Caco-2 (cell line): ENCODE measurements at regions not wholly inside any gene's neighbourhood (a gene's known extent, or its start where the extent isn't known, plus 50 kb on each side); places are given as distances from the start of the nearest gene placed in this dataset.

ENCODE experiments used
- BruUV-seq: library from RNA; stranded (reverse); fragments of 400-500 nt; replicated peaks from 2 replicates; lab custom pipeline; 2021; lab: Mats Ljungman, UMichigan
- CTCF ChIA-PET: fragments of 300-600 bp; sonication (Branson Sonifier 250); formaldehyde crosslinking; loops from one replicate; lab custom pipeline; 2022; ENCODE audit warnings: antibody characterized with exemption; lab: Charles Lee
- POLR2A ChIA-PET: fragments of 300-600 bp; sonication (Branson Sonifier 250); formaldehyde crosslinking; loops from one replicate; lab custom pipeline; 2022; ENCODE audit warnings: antibody characterized with exemption; lab: Charles Lee
- DNase-seq, 2 experiments: peaks; one replicate each; pipeline versions ENCODE4 v3.0.0 to v3.0.0-alpha.2; 2020 to 2022
- H3K27me3 ChIP-seq: replicated peaks from 2 replicates; pipeline ENCODE4 v1.6.0; 2011; ENCODE audit warnings: low read length; ENCODE audit not compliant: control insufficient read depth, insufficient read depth
- H3K36me3 ChIP-seq: 2 replicates; pipeline ENCODE4 v1.5.1; 2011; ENCODE audit warnings: low read length; ENCODE audit not compliant: control insufficient read depth, insufficient read depth
- H3K4me1 ChIP-seq: fragments of 250-450 bp; sonication (Bioruptor Pico); 2 replicates; pipeline ENCODE4 v1.5.1; 2020; ENCODE audit warnings: mild to moderate bottlenecking
- H3K4me3 ChIP-seq: 2 replicates; pipeline ENCODE4 v1.5.1; 2011; ENCODE audit warnings: low read depth, mild to moderate bottlenecking, control low read depth, low read length
- H3K9me3 ChIP-seq: fragments of 250-450 bp; sonication (Bioruptor Pico); 2 replicates; pipeline ENCODE4 v1.5.1; 2020; ENCODE audit warnings: mild to moderate bottlenecking, moderate library complexity
- H3K27ac Mint-ChIP-seq: one replicate; pipeline ENCODE4 v1.8.0; 2022; ENCODE audit warnings: mixed read lengths; ENCODE audit not compliant: unreplicated experiment
- H3K27me3 Mint-ChIP-seq: one replicate; pipeline ENCODE4 v1.8.0; 2022; ENCODE audit warnings: mixed read lengths; ENCODE audit not compliant: insufficient read depth, unreplicated experiment
- H3K36me3 Mint-ChIP-seq: one replicate; pipeline ENCODE4 v1.8.0; 2022; ENCODE audit warnings: mild to moderate bottlenecking, mixed read lengths; ENCODE audit not compliant: insufficient read depth, unreplicated experiment
- H3K4me1 Mint-ChIP-seq: one replicate; pipeline ENCODE4 v1.8.0; 2022; ENCODE audit warnings: low read depth, mixed read lengths; ENCODE audit not compliant: unreplicated experiment
- H3K4me3 Mint-ChIP-seq: one replicate; pipeline ENCODE4 v1.8.0; 2022; ENCODE audit warnings: mild to moderate bottlenecking, moderate library complexity, mixed read lengths; ENCODE audit not compliant: unreplicated experiment
- H3K9me3 Mint-ChIP-seq: one replicate; pipeline ENCODE4 v1.8.0; 2022; ENCODE audit warnings: mixed read lengths; ENCODE audit not compliant: unreplicated experiment
- intact Hi-C: fragments of 100-400 bp; cut with micrococcal nuclease; formaldehyde crosslinking; loops from one replicate; pipeline ENCODE4 v1.10.0; 2022; ENCODE audit not compliant: unreplicated experiment
- TF ChIP-seq, protein P1 (sequence below), 2 experiments: fragments of 200-600 bp in 1 of 2; IDR thresholded peaks; 1 replicate in 1 of 2; 2 replicates in 1 of 2; pipeline versions ENCODE4 v1.5.1 to v1.8.0; 2011 to 2022; ENCODE audit warnings: antibody characterized with exemption in 1 of 2, control low read depth in 1 of 2, inconsistent platforms in 1 of 2, low read depth in 1 of 2, low read length in 1 of 2, mild to moderate bottlenecking in 1 of 2, moderate library complexity in 1 of 2; ENCODE audit not compliant: insufficient read depth in 1 of 2, severe bottlenecking in 1 of 2, unreplicated experiment in 1 of 2

DNA sequence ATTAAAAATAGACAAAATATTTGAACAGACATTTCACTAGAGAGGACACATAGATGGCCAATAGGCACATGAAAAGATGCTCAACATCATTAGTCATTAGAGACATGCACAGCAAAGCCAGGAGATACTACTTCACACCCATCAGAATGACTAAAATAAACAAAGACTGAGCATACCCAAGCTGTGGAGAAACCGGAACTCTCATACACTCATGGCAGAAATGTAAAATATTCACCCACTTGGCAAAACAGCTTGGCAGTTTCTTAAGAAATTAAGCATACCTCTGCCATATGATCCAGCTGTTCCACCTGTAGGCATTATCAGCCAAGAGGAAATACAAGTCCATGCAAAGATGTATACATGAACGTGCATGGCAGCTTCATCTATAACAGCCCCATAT, 213.4 kb downstream of the TSHZ3 start:
- intact Hi-C loops = no loop called here
- Histone ChIP-seq H3K4me1 (no peaks in the 10 kb centered on the region), H3K36me3 (no peaks in the 10 kb centered on the region), H3K27me3 (no peaks in the 10 kb centered on the region), H3K4me3 (no peak overlapping the region), H3K9me3 (no peaks in the 10 kb centered on the region)
- Mint-ChIP-seq H3K36me3 (no peaks in the 10 kb centered on the region), H3K4me3 (no peak overlapping the region), H3K27ac (no peak overlapping the region), H3K9me3 (no peaks in the 10 kb centered on the region), H3K4me1 (no peaks in the 10 kb centered on the region), H3K27me3 (peaks cover 5% of the 10 kb centered on the region)
- CTCF ChIA-PET = no interaction called here
- POLR2A ChIA-PET = no interaction called here
- TF ChIP-seq, protein P1, sequence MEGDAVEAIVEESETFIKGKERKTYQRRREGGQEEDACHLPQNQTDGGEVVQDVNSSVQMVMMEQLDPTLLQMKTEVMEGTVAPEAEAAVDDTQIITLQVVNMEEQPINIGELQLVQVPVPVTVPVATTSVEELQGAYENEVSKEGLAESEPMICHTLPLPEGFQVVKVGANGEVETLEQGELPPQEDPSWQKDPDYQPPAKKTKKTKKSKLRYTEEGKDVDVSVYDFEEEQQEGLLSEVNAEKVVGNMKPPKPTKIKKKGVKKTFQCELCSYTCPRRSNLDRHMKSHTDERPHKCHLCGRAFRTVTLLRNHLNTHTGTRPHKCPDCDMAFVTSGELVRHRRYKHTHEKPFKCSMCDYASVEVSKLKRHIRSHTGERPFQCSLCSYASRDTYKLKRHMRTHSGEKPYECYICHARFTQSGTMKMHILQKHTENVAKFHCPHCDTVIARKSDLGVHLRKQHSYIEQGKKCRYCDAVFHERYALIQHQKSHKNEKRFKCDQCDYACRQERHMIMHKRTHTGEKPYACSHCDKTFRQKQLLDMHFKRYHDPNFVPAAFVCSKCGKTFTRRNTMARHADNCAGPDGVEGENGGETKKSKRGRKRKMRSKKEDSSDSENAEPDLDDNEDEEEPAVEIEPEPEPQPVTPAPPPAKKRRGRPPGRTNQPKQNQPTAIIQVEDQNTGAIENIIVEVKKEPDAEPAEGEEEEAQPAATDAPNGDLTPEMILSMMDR (IDR thresholded peaks at IDR 0.05; ENCODE audit: insufficient read depth in 1 of 2, low read depth in 1 of 2, low read length in 1 of 2, severe bottlenecking in 1 of 2, unreplicated experiment in 1 of 2) = no peak
- BruUV-seq = no TSS peak
- no peak for DNase-seq

DNA sequence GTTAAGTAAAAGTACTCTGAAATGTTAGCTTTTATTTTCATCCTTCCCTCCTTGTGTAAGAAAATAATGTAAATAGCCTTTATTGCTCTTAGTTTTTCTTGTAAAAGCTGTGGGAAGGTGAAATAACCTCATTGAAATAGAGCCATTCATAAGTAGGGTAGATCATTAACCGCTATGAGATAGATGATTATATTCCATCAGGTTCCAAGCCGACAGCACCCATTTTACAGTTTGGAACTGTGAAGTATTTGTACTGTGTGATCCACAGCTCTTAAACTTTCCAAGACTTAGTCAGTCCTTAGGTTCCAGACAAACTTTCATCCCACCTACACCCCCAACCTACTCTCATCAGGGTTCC, 216.5 kb downstream of the TSHZ3 start:
- Histone ChIP-seq H3K36me3 (no peaks in the 10 kb centered on the region), H3K4me3 (no peak overlapping the region), H3K9me3 (no peaks in the 10 kb centered on the region), H3K27me3 (no peaks in the 10 kb centered on the region), H3K4me1 (no peaks in the 10 kb centered on the region)
- no peak overlapping the region for H3K4me3 Mint-ChIP-seq
- H3K36me3 Mint-ChIP-seq = no peaks in the 10 kb centered on the region
- no peaks in the 10 kb centered on the region for H3K4me1 Mint-ChIP-seq
- TF ChIP-seq, protein P1 (IDR thresholded peaks at IDR 0.05; ENCODE audit: insufficient read depth in 1 of 2, low read depth in 1 of 2, low read length in 1 of 2, severe bottlenecking in 1 of 2, unreplicated experiment in 1 of 2) = no peak
- H3K27ac Mint-ChIP-seq = no peak overlapping the region
- CTCF ChIA-PET = no interaction called here
- peaks cover 5% of the 10 kb centered on the region for H3K27me3 Mint-ChIP-seq
- POLR2A ChIA-PET = no interaction called here
- peaks cover under 1% of the 10 kb centered on the region for H3K9me3 Mint-ChIP-seq
- DNase-seq = no peak
- no TSS peak for BruUV-seq
- intact Hi-C loops = no loop called here

DNA sequence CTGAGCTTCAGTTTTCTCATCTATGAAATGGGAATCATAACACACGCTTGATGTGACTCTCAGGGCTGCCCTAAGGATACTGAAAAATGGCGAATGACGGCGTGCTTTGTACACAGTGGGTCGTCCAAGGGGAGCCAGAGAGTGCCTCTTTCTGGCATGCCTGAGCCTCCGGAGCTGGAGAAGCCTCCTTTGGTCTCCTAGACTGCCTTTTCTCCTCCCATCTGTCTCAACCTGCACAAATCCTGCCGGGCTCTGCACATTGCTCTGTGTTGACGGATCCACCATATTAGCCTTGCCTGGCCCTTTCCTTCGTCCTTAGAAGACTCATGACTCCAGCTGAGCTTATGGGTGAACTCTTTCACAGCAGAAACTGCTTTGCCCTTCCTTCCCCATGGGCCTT, 220.9 kb downstream of the TSHZ3 start:
- no peaks in the 10 kb centered on the region for H3K27me3 Mint-ChIP-seq
- H3K9me3 Mint-ChIP-seq = peaks cover 9% of the 10 kb centered on the region
- no peak overlapping the region for H3K27ac Mint-ChIP-seq
- H3K36me3 Mint-ChIP-seq = no peaks in the 10 kb centered on the region
- Histone ChIP-seq H3K36me3 (no peaks in the 10 kb centered on the region), H3K9me3 (no peaks in the 10 kb centered on the region), H3K4me3 (no peak overlapping the region), H3K4me1 (no peaks in the 10 kb centered on the region), H3K27me3 (no peaks in the 10 kb centered on the region)
- ChIA-PET POLR2A (no interaction called here), CTCF (no interaction called here)
- TF ChIP-seq, protein P1 (IDR thresholded peaks at IDR 0.05; ENCODE audit: insufficient read depth in 1 of 2, low read depth in 1 of 2, low read length in 1 of 2, severe bottlenecking in 1 of 2, unreplicated experiment in 1 of 2) = no peak
- DNase-seq = no peak
- no peaks in the 10 kb centered on the region for H3K4me1 Mint-ChIP-seq
- H3K4me3 Mint-ChIP-seq = no peak overlapping the region
- intact Hi-C loops = no loop called here
- BruUV-seq = no TSS peak
